OCI-LY7 (cell line): ENCODE measurements at regions not wholly inside any gene's neighbourhood (a gene's known extent, or its start where the extent isn't known, plus 50 kb on each side); places are given as distances from the start of the nearest gene placed in this dataset.

Experiments
- CTCF ChIP-seq: fragments of 200-600 bp; sonication (generic); conservative IDR thresholded peaks from 2 replicates; pipeline ENCODE4 v1.5.1; 2014; ENCODE audit warnings: mild to moderate bottlenecking, antibody characterized with exemption, low read length, moderate library complexity, mixed read lengths
- EZH2phosphoT487 ChIP-seq: fragments of 200-600 bp; sonication (generic); IDR thresholded peaks from 2 replicates; pipeline ENCODE4 v1.6.1; 2018; ENCODE audit warnings: low read depth, borderline replicate concordance, mild to moderate bottlenecking, mixed run types, antibody characterized with exemption, low read length, moderate library complexity, mixed read lengths

DNA sequence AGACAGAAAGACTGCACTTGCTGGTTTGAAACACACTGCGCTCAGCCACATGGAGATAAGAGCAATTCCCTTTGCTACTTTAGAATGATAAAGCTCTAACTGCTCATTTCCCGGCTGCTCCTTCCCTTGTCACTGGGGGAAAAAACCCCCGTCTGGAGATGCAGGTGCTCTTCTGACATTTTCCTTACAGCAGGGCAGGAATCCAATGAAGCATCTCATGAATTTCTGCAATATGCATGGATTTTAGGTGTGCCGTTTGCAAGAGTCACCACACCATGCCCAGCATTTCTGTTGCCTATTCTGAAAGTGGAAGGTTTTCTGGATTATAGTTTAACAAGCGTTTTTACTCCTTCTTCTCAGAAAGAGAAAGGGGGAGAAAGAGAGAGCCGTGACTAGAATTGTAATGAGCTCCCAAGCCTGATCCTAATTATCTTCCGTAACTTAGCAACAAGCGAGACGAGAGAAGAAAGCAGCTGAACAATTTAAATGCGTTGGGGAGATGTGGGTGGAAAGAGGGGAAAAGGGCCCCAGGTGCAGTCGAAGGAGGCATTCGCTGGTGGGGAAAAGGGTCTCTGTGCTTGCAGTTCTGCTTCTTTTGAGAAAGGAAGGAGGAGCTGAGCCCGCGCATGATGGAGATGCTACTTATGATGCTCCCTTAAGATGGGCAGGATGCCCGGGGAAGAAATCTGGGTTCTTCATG is 76.6 kb upstream of the SPATA13 start:
- TF ChIP-seq CTCF, result no peak
- TF ChIP-seq EZH2phosphoT487, result no peak
